Body of pancreas (tissue), 4 donors: ENCODE measurements at regions not wholly inside any gene's neighbourhood (a gene's known extent, or its start where the extent isn't known, plus 50 kb on each side); places are given as distances from the start of the nearest gene placed in this dataset.

Source experiments
- ATAC-seq: fragments of 150-250 bp; one replicate; pipeline ENCODE4 v1.9.1; 2016
- DNase-seq, 4 donors: peaks; one replicate each; pipeline ENCODE4 v3.0.0-alpha.2; 2019
- H3K27ac ChIP-seq, 4 donors: fragments of 200-600 bp; sonication (generic); 1 replicate in 3 of 4; 2 replicates in 1 of 4; pipeline versions ENCODE4 v1.5.1 to v1.6.1; 2016 to 2019; ENCODE audit warnings: mild to moderate bottlenecking in 1 of 4, mixed read lengths in 1 of 4, moderate library complexity in 1 of 4
- H3K27me3 ChIP-seq, 2 donors: fragments of 200-600 bp; sonication (generic); one replicate each; pipeline ENCODE4 v1.6.0; 2016; ENCODE audit warnings: mild to moderate bottlenecking in 1 of 2
- H3K36me3 ChIP-seq, 2 donors: fragments of 200-600 bp; sonication (generic); replicated peaks in 1 of 2; 2 replicates each; pipeline ENCODE4 v1.5.1; 2016; ENCODE audit warnings: low read depth in 2 of 2; ENCODE audit not compliant: insufficient read depth in 1 of 2
- H3K4me1 ChIP-seq: fragments of 200-600 bp; sonication (generic); one replicate; pipeline ENCODE4 v1.6.0; 2016
- H3K4me3 ChIP-seq, 2 donors: fragments of 200-600 bp; sonication (generic); 1 replicate in 1 of 2; 2 replicates in 1 of 2; pipeline ENCODE4 v1.5.1; 2016 to 2019
- H3K9me3 ChIP-seq, 3 donors: fragments of 200-600 bp; sonication (generic); 1 replicate in 2 of 3; 2 replicates in 1 of 3; pipeline ENCODE4 v1.5.1; 2016
- POLR2A ChIP-seq, 3 donors: fragments of 450-650 bp; IDR thresholded peaks; one replicate each; pipeline ENCODE4 v1.6.1; 2016; ENCODE audit warnings: antibody characterized with exemption in 3 of 3, mild to moderate bottlenecking in 2 of 3
- WGBS, 2 donors: methylation state at CpG; one replicate each; pipeline ENCODE4 v1.1.5; 2017; 5-methylcytosine and 5-hydroxymethylcytosine counted together
- intact Hi-C: fragments of 100-400 bp; cut with DNase I; formaldehyde crosslinking; loops from one replicate; pipeline ENCODE4 v1.15.1; 2023
- TF ChIP-seq, protein P1 (sequence below), 7 experiments: fragments of 450-650 bp in 4 of 7; fragments of 200-600 bp in 3 of 7; sonication (generic) in 3 of 7; IDR thresholded peaks; one replicate each; pipeline ENCODE4 v1.5.1; 2016 to 2019; ENCODE audit warnings: antibody characterized with exemption in 7 of 7

- TF ChIP-seq, protein P1, sequence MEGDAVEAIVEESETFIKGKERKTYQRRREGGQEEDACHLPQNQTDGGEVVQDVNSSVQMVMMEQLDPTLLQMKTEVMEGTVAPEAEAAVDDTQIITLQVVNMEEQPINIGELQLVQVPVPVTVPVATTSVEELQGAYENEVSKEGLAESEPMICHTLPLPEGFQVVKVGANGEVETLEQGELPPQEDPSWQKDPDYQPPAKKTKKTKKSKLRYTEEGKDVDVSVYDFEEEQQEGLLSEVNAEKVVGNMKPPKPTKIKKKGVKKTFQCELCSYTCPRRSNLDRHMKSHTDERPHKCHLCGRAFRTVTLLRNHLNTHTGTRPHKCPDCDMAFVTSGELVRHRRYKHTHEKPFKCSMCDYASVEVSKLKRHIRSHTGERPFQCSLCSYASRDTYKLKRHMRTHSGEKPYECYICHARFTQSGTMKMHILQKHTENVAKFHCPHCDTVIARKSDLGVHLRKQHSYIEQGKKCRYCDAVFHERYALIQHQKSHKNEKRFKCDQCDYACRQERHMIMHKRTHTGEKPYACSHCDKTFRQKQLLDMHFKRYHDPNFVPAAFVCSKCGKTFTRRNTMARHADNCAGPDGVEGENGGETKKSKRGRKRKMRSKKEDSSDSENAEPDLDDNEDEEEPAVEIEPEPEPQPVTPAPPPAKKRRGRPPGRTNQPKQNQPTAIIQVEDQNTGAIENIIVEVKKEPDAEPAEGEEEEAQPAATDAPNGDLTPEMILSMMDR (IDR thresholded peaks at IDR 0.05), result no peak
- TF ChIP-seq POLR2A (IDR thresholded peaks at IDR 0.05), result no peak
- Histone ChIP-seq H3K4me3 (no peak overlapping the region), H3K27me3 (no peaks in the 10 kb centered on the region), H3K27ac (no peak overlapping the region), H3K36me3 (no peaks in the 10 kb centered on the region), H3K9me3 (no peaks in the 10 kb centered on the region), H3K4me1 (no peaks in the 10 kb centered on the region)
- ATAC-seq (no peak), DNase-seq (no peak)
- intact Hi-C loops, result no loop called here
- WGBS, 2 donors, result 71 to 76% methylated on average over 3 of the region's 3 CpGs
Observed at GRCh38 chr14:42229976-42230375, 623.3 kb downstream of the LRFN5 start.

DNA sequence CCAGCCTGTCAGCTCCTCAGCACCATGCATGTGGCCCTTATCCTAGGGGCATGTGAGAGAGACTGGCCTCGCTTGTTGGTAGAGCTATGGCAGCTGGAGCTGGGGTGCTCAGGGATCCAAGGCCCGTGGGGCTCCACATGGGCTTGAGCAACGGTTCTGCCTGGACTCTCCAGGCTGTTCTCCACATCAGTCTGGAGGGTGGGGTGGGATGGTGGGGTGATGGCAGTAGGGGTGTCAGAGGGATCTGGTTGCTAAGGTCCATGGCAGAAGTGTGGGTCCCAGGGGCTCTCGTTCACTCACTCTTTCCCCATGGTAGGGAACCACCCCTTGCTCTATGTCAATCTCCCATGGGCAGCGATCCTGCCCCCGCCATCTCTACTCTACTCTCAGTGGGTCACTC is 622.6 kb downstream of the LRFN5 start:
- DNase-seq (no peak), ATAC-seq (no peak)
- no peak overlapping the region for H3K4me3 ChIP-seq
- H3K27ac ChIP-seq, result no peak overlapping the region
- no peaks in the 10 kb centered on the region for H3K27me3 ChIP-seq
- no peaks in the 10 kb centered on the region for H3K9me3 ChIP-seq
- 84 to 87% methylated on average over 5 to 6 of the region's 6 CpGs for WGBS, 2 donors
- TF ChIP-seq POLR2A (IDR thresholded peaks at IDR 0.05), result no peak
- TF ChIP-seq, protein P1 (IDR thresholded peaks at IDR 0.05), result no peak
- H3K36me3 ChIP-seq, result no peaks in the 10 kb centered on the region
- intact Hi-C loops, result no loop called here
- no peaks in the 10 kb centered on the region for H3K4me1 ChIP-seq

- DNase-seq, result no peak
- intact Hi-C loops, result no loop called here
Observed at GRCh38 chr14:42228611-42229010, 621.9 kb downstream of the LRFN5 start.

GRCh38 chr14:42224053-42224888 is 617.6 kb downstream of the LRFN5 start:
- no peaks in the 10 kb centered on the region for H3K36me3 ChIP-seq
- no peaks in the 10 kb centered on the region for H3K4me1 ChIP-seq
- intact Hi-C loops, result no loop called here
- no peaks in the 10 kb centered on the region for H3K9me3 ChIP-seq
- no peak overlapping the region for H3K4me3 ChIP-seq
- peak; percentile 65 for ATAC-seq
- no peak for TF ChIP-seq POLR2A (IDR thresholded peaks at IDR 0.05)
- TF ChIP-seq, protein P1 (IDR thresholded peaks at IDR 0.05), result peak; percentile 53 to 77 (median 63)
- H3K27me3 ChIP-seq, result no peaks in the 10 kb centered on the region
- DNase-seq, result peak; percentile 51 to 71 (median 64)
- 19 to 29% methylated on average over 2 of the region's 2 CpGs for WGBS, 2 donors
- H3K27ac ChIP-seq, result no peak overlapping the region

More at GRCh38 chr14:42228611-42229010, 621.9 kb downstream of the LRFN5 start:
- no peaks in the 10 kb centered on the region for H3K4me1 ChIP-seq
- no peak overlapping the region for H3K27ac ChIP-seq
- H3K27me3 ChIP-seq, result no peaks in the 10 kb centered on the region
- no peak overlapping the region for H3K4me3 ChIP-seq
- H3K36me3 ChIP-seq, result no peaks in the 10 kb centered on the region
- no peak for ATAC-seq
- TF ChIP-seq, protein P1 (IDR thresholded peaks at IDR 0.05), result no peak
- no peak for TF ChIP-seq POLR2A (IDR thresholded peaks at IDR 0.05)
- H3K9me3 ChIP-seq, result no peaks in the 10 kb centered on the region
- 64 to 83% methylated on average over 7 of the region's 7 CpGs for WGBS, 2 donors
